Activated naive CD8-positive, alpha-beta T cell treated with anti-CD3 and anti-CD28 coated beads, Interleukin-2, amount 50 U/mL, for 24 hours (primary cell): ENCODE measurements at regions not wholly inside any gene's neighbourhood (a gene's known extent, or its start where the extent isn't known, plus 50 kb on each side); places are given as distances from the start of the nearest gene placed in this dataset.
A peak's percentile ranks its signal among the peaks of the same experiment; 100 is the strongest.
"Not testable (repeated sequence)": the region's sequence is repeated elsewhere in the genome, so short reads cannot be mapped to it uniquely, and the experiment has no call there.

ENCODE experiments used
- ATAC-seq: fragments of 150-1000 bp; cut with Tn5 transposase; one replicate; pipeline ENCODE4 v1.10.0; 2021
- DNase-seq: peaks from one replicate; pipeline ENCODE4 v3.0.0; 2021
- H3K27ac Mint-ChIP-seq: one replicate; pipeline ENCODE4 v1.8.0; 2021; ENCODE audit warnings: mild to moderate bottlenecking, mixed read lengths
- H3K27me3 Mint-ChIP-seq: one replicate; pipeline ENCODE4 v1.8.0; 2021; ENCODE audit warnings: mixed read lengths
- H3K36me3 Mint-ChIP-seq: one replicate; pipeline ENCODE4 v1.8.0; 2021; ENCODE audit warnings: low read depth, mixed read lengths
- H3K4me1 Mint-ChIP-seq: one replicate; pipeline ENCODE4 v1.8.0; 2021; ENCODE audit warnings: mixed read lengths
- H3K4me3 Mint-ChIP-seq: one replicate; pipeline ENCODE4 v1.8.0; 2021; ENCODE audit warnings: mild to moderate bottlenecking, moderate library complexity, mixed read lengths
- H3K9me3 Mint-ChIP-seq: one replicate; pipeline ENCODE4 v1.8.0; 2021; ENCODE audit warnings: mixed read lengths

DNA sequence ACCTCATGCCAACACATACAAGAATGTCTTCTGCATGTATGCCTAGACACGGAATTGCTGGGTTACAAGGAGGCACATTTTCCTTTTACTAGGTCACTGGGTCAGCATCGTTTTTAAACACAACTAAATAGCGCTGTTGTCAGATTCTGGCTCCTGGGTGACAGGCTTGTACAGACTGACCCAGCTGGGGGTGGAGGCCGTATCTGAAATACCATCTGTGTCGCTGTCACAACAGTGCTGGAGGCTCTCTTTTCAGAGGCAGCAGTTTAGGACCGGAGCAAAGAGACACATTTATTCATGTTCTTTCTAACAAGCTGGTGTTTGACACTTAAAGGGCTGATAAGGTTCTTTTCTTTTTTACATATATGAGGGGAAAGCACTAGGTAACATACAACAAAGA is 403.0 kb upstream of the ASIC2 start:
- Mint-ChIP-seq H3K27ac (no peak overlapping the region), H3K9me3 (no peaks in the 10 kb centered on the region), H3K4me1 (no peaks in the 10 kb centered on the region), H3K36me3 (no peaks in the 10 kb centered on the region), H3K4me3 (no peak overlapping the region), H3K27me3 (peaks cover 6% of the 10 kb centered on the region)
- ATAC-seq (no peak), DNase-seq (no peak)

DNA sequence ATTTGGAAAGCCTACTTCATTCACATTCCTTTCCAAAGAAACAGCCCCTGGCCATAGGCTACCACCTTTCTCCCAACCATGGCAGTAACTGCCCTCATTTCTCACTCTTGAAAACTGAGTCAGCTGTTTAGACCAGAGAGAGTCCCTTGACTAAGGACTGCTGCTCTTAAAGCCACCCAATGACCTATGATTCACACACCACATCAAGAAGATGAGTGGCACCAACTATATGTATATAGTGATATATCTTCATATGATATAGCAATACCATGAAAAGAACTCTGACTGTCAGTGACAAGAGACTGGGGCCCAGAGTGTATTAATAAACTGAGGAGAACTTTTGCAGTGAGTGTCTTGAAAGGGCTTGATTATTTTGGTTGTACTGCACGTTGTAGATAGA is 404.5 kb upstream of the ASIC2 start:
- Mint-ChIP-seq H3K27ac (no peak overlapping the region), H3K36me3 (no peaks in the 10 kb centered on the region), H3K4me1 (no peaks in the 10 kb centered on the region), H3K9me3 (no peaks in the 10 kb centered on the region), H3K27me3 (peaks cover 6% of the 10 kb centered on the region), H3K4me3 (no peak overlapping the region)
- DNase-seq (no peak), ATAC-seq (peak; percentile 59)

DNA sequence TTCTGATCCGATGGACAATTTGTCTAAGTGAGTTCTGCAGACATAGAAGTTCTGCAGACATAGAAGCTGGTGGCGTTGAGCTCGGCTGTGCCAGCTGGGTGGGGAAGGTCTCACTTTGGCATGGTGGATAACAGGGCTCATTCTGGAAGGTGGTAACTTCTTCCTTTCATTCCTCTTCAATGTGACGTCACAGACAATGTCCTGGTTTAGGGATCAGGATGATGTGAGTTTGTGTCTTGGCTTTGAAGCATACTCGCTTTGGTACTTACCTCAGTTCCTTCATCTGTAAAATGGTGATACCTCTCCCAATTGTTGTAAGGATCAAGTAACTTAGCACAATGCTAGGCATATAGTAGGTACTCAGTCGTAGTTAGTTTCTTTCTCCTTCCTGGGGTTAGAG is 408.8 kb upstream of the ASIC2 start:
- Mint-ChIP-seq H3K9me3 (no peaks in the 10 kb centered on the region), H3K27ac (no peak overlapping the region), H3K36me3 (no peaks in the 10 kb centered on the region), H3K27me3 (peaks cover 7% of the 10 kb centered on the region), H3K4me1 (no peaks in the 10 kb centered on the region), H3K4me3 (no peak overlapping the region)
- ATAC-seq = no peak
- DNase-seq = no peak

DNA sequence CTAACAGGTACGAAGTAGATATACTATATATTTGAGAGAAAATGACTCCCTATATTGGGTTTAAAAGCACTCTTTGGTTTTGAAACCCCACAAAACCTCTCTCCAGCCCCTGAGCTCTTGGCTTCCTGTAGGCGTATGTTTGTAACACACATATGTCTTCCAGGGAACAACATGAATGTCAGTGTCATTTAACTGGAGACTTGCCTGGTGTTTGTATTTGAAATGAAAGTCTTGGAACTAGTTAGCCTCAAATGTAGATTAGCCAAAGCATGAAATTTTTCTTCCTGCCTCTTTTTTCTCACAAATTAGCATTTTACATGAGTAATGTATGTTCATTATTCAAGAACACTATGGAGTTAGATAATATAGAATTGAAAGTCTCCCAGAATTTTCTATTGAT is 411.8 kb upstream of the ASIC2 start:
- H3K4me1 Mint-ChIP-seq = no peaks in the 10 kb centered on the region
- H3K4me3 Mint-ChIP-seq = no peak overlapping the region

DNA sequence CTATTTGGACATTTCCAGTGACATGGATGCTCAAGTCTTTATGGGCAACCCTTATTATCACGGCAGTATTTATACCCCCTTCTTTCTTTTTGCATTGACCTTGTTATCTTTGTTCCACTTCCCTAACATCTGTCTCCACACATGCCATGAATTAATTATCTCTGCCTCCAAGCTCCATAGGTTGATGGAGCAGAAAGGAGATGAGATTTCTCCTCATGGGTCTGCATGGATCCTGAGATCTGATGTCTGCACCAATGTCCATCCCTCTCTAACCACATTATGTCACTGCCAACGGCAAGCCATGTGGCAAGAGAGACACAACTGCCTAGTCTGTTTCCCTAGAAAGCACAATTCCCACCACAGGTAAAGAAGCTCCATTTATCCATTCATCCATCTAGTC is 416.8 kb upstream of the ASIC2 start:
- peaks cover 3% of the 10 kb centered on the region for H3K27me3 Mint-ChIP-seq
- H3K27ac Mint-ChIP-seq = no peak overlapping the region
- DNase-seq (no peak), ATAC-seq (no peak)
- H3K4me1 Mint-ChIP-seq = no peaks in the 10 kb centered on the region
- no peaks in the 10 kb centered on the region for H3K36me3 Mint-ChIP-seq
- H3K9me3 Mint-ChIP-seq = no peaks in the 10 kb centered on the region
- no peak overlapping the region for H3K4me3 Mint-ChIP-seq

More for the DNA sequence above, 411.8 kb upstream of the ASIC2 start:
- Mint-ChIP-seq H3K36me3 (no peaks in the 10 kb centered on the region), H3K9me3 (no peaks in the 10 kb centered on the region), H3K27me3 (peaks cover 3% of the 10 kb centered on the region), H3K27ac (no peak overlapping the region)
- DNase-seq = no peak
- ATAC-seq = no peak

DNA sequence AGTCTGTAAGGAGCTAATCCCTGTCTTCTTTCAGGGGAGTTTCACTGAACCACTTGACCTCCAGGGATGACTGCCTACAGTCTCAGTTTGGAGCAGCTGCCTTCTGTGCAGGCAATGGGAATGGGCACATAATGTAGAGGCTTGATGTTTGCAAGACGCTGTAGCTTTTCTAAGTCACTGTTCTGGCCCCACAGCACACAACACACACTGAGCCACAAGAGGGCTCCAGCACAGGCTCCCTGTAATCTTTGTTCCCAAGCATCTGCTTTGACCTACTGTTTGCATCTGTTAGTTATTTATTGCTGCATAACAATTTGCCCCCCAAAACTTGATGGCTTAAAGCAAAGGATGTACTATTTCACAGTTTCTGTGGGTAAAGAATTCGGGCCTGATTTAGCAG is 419.0 kb upstream of the ASIC2 start:
- Mint-ChIP-seq H3K4me3 (no peak overlapping the region), H3K27me3 (peaks cover 12% of the 10 kb centered on the region), H3K9me3 (no peaks in the 10 kb centered on the region), H3K4me1 (no peaks in the 10 kb centered on the region), H3K36me3 (no peaks in the 10 kb centered on the region), H3K27ac (no peak overlapping the region)
- no peak for DNase-seq
- ATAC-seq = no peak

DNA sequence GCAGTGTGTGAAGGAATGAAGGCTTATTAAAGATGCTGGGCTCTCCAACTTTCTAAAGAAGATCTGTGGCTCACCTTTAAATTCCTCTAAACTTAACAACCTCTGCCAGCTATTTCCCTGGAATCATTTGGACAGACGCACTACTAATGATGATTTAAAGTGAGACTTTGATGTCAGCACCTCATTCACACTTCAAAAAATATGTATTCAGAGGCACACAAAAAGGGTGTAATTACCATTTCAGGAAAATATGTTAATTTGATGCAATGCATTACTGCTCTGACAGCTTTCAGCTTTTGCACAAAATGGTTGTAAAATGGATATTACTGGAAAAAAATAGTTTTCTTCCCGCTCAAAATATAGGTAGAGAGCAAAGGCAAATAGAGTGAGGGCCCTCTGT is 423.9 kb upstream of the ASIC2 start:
- ATAC-seq (no peak), DNase-seq (no peak)
- Mint-ChIP-seq H3K4me3 (no peak overlapping the region), H3K4me1 (no peaks in the 10 kb centered on the region), H3K27me3 (peaks cover 14% of the 10 kb centered on the region), H3K36me3 (no peaks in the 10 kb centered on the region), H3K27ac (no peak overlapping the region), H3K9me3 (no peaks in the 10 kb centered on the region)

DNA sequence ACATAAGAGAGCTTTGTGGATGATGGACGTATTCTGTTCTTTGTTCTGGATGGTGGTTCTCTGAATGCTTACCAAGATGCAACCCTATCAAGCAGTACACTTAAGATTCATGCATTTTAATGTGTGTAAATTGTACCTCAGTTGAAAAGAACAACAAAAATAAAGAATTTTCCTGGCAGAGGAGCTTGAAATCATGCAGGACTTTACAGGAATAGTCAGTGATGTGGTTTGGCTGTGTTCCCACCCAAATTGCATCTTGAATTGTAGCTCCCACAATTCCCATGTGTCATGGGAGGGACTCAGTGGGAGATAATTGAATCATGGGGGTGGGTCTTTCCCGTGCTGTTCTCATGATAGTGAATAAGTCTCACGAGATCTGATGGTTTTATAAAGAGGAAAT is 430.6 kb upstream of the ASIC2 start:
- H3K27ac Mint-ChIP-seq, H3K4me3 Mint-ChIP-seq, H3K36me3 Mint-ChIP-seq, H3K9me3 Mint-ChIP-seq, H3K4me1 Mint-ChIP-seq, H3K27me3 Mint-ChIP-seq, ATAC-seq, DNase-seq: not testable (repeated sequence)

DNA sequence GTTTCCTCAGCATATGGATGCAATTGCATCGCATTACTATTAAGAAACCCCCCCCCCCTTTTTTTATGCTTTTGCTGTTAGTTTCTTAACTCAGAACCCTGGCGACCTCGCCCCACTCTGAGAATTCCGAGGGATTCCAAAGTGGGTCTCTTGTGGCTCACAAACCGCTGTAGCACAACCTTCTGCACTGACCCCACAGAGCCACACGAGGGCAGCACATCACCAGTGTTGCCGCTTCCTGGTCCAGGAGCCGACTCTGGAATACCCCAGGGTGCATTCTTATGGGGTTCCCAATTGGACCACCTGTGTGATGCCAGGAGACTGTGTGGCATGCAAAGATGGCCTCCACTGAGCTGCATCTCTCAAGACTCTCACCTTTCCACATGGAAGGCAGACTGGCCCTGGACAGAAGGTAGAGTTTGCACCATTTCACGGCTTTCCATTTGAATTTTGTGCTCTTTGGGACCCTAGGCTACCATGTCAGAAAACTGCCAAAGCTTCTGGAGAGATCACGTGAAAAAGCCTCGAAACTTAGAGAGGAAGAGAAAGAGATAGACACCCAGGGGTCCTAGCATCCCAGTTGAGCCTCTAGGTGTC is 432.7 kb upstream of the ASIC2 start:
- H3K27ac Mint-ChIP-seq = no peak overlapping the region
- H3K4me3 Mint-ChIP-seq = no peak overlapping the region
- peaks cover 8% of the 10 kb centered on the region for H3K27me3 Mint-ChIP-seq
- no peaks in the 10 kb centered on the region for H3K36me3 Mint-ChIP-seq
- no peaks in the 10 kb centered on the region for H3K4me1 Mint-ChIP-seq
- no peak for ATAC-seq
- H3K9me3 Mint-ChIP-seq = no peaks in the 10 kb centered on the region
- DNase-seq = peak; percentile 10

DNA sequence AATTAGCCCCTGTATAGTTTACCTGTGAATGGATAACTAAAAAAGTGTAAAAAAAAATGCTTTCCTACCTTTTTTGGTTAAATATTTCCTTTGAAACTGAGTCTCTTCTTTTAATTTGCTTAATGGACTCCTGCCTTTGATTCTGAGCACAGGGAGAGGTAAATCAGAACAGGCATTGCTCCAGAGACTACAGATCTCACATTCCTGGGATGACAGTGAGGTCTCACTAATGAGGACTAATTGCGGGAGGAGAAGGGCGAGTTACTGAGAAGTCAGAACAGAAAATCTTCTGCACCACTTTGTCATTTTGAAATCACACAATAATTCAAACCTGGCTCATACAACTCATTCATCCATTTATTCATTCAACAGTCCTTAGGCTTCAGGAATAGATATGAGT is 437.0 kb upstream of the ASIC2 start:
- H3K4me1 Mint-ChIP-seq = no peaks in the 10 kb centered on the region
- no peaks in the 10 kb centered on the region for H3K36me3 Mint-ChIP-seq
- H3K4me3 Mint-ChIP-seq = no peak overlapping the region
- peaks cover 14% of the 10 kb centered on the region for H3K27me3 Mint-ChIP-seq
- peaks cover 3% of the 10 kb centered on the region for H3K9me3 Mint-ChIP-seq
- no peak for ATAC-seq
- no peak overlapping the region for H3K27ac Mint-ChIP-seq
- DNase-seq = no peak

DNA sequence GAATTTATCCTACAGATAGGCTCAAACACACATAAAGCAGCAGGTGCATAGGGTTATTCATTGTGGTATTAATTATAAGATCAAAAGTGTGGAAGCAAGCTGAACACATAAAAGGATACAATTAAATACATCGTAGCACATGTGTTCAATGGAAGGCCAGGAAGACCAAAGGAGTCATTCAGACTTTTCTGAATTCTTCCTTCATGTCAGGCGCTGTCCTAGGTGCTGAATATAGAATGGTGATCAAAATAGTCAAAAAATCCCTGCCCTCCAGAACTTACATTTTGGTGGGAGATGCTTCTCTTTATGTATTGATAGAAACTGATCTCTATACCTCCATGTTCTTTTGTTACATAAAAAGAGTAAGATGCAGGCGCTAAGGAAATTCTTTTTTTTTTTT is 439.0 kb upstream of the ASIC2 start:
- H3K4me3 Mint-ChIP-seq = no peak overlapping the region
- H3K27me3 Mint-ChIP-seq = peaks cover 19% of the 10 kb centered on the region
- H3K27ac Mint-ChIP-seq = no peak overlapping the region
- H3K4me1 Mint-ChIP-seq = no peaks in the 10 kb centered on the region
- peaks cover 3% of the 10 kb centered on the region for H3K9me3 Mint-ChIP-seq
- ATAC-seq (no peak), DNase-seq (no peak)
- H3K36me3 Mint-ChIP-seq = no peaks in the 10 kb centered on the region

DNA sequence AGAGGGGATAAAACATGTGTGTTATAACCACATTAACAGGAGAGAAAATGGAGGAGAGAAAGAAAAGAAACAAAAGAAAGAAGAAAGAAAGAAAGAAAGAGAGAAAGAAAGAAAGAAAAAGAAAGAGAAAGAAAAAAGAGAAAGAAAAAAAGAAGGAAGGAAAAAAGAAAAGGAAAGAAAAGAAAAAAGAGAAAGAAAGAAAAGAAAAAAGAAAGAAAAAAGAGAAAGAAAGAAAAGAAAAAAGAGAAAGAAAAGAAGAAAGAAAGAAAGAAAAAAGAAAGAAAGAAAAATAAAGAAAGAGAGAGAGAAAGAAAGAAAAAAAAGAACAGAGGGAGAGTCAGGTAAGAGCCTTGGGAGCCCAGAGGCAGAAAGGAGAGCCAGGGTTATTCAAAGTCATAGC is 446.6 kb upstream of the ASIC2 start:
- DNase-seq (no peak), ATAC-seq (no peak)
- H3K9me3 Mint-ChIP-seq = no peaks in the 10 kb centered on the region
- peaks cover 7% of the 10 kb centered on the region for H3K27me3 Mint-ChIP-seq
- no peaks in the 10 kb centered on the region for H3K36me3 Mint-ChIP-seq
- H3K4me1 Mint-ChIP-seq = no peaks in the 10 kb centered on the region
- H3K4me3 Mint-ChIP-seq = no peak overlapping the region
- no peak overlapping the region for H3K27ac Mint-ChIP-seq

DNA sequence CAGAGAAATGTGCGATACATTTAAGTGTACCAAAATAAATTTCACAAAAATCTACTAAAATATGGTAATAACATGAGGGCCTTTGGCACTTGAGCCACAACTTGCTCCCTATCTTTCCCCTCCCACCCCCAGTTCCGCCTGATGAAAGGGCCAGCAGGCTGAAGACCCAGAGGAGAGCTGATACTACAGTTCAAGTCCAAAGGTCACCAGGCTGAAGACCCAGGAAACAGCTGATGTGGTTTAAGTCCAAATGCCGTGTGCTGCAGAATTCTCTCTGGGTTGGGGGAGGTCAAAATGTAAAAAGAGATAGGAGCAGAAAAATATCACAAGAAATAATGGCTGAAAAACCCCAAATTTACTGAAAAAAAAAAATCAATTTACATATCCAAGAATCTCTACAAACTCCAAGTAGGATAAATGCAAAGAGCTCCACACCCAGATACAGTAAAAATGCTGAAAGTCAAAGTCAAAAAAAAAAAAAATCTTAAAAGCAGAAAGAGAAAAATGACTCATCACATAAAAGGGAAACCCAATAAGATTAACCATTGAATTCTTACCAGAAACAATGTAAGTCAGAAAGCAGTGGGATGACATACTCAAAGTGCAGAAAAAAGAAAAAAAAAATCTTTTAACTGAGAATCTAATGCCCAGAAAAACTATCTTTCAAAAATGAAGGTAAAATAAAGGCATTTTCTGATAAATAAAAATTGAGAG is 452.1 kb upstream of the ASIC2 start:
- H3K27ac Mint-ChIP-seq = no peak overlapping the region
- no peaks in the 10 kb centered on the region for H3K36me3 Mint-ChIP-seq
- H3K9me3 Mint-ChIP-seq = no peaks in the 10 kb centered on the region
- ATAC-seq (no peak), DNase-seq (no peak)
- no peaks in the 10 kb centered on the region for H3K4me1 Mint-ChIP-seq
- H3K4me3 Mint-ChIP-seq = no peak overlapping the region
- H3K27me3 Mint-ChIP-seq = peaks cover 7% of the 10 kb centered on the region

DNA sequence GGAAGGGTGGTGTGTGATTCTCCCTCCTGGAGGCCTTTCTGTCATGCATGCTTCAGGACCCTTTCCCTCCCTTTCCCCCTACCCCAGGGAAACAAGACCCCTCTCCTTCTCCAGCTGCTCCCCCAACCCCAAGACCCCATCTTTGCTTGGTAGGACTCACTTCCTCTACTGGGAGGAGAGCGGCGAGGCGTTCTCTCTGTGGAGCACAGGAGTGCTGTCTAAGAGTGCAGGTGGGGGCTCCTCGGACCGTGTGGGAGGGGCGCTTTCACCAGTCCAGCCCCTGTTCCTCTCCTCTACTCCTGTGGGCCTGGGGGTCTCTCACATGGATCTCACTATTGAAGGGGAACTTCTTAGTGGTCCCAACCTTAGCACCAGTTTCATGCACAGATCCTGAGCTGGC is 456.1 kb upstream of the ASIC2 start:
- ATAC-seq (no peak), DNase-seq (no peak)
- Mint-ChIP-seq H3K4me1 (peaks cover 6% of the 10 kb centered on the region), H3K9me3 (peaks cover 5% of the 10 kb centered on the region), H3K4me3 (no peak overlapping the region), H3K36me3 (no peaks in the 10 kb centered on the region), H3K27me3 (peaks cover 30% of the 10 kb centered on the region), H3K27ac (no peak overlapping the region)

DNA sequence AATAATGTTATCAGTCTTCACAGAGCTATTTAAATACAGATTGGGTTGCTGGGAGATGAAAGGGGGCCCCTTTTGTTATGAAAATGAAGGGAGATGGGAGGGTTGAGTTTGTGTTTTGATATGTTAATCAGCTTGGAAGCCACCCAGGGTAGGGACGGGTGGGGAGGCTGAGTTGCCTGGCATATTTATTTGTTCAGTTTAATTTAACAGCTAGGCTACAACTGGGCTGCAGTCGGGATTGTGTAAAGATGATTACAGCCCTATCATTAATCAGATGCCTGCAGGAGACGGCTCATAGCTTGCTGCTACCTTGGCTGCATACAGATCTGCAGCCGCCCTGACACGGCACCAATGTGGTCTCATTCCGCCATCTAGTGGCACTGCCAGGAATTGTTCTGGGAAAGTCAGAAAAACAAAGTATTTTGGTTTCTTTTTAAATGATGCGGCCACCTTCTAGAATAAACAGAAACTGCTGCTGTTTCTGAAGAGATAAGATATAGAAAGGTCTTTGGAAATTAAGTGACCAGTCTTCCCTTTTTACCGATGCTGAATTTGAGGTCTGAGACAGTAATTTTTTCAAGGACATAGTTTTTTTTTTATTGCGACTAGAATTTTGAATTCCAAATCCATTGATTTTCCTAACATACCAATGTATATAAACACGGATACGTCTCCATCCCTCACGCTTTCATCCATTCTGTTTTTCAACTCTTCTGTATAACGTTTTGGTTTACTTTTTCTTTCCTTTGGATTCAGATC is 458.0 kb upstream of the ASIC2 start:
- Mint-ChIP-seq H3K9me3 (peaks cover 5% of the 10 kb centered on the region), H3K27me3 (peaks cover 26% of the 10 kb centered on the region), H3K4me1 (peaks cover 6% of the 10 kb centered on the region), H3K36me3 (no peaks in the 10 kb centered on the region), H3K27ac (no peak overlapping the region), H3K4me3 (peak overlapping the region; percentile 19)
- ATAC-seq (no peak), DNase-seq (peak; percentile 67)
